NCI-H345 (cell line): ENCODE measurements at regions not wholly inside any gene's neighbourhood (a gene's known extent, or its start where the extent isn't known, plus 50 kb on each side); places are given as distances from the start of the nearest gene placed in this dataset.

Experiments used
- DNase-seq: peaks from one replicate; lab custom pipeline; 2025; lab: John Stamatoyannopoulos, UW

DNA sequence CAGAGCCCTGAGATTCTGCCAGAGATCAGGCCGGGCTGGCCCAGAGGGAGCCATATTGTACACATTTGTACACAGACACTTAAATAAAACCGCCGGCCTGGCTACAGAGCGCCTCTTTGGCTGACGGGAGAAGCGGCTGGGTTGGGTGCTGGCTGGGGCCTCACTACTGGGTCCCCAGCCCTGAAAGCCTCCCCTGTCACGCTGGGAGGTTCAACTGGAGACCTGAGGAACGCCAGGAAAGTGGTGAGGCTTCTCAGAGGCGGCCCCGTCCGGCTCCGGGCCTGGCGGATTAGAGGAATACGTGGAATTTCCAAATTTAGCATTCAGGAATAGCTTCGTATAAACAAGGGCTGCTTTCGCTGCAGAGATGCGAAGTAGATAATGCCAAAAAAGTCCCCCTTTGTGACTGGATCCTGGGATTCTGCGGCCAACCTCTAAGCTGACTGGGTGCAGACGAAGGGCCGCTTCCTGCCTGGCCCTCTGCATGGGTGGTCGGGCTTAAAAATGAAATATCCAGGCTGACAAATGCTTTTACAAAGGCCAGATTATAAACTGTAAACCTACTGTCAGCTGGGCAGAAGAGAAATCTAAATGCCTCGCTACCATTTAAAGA lies 252.4 kb downstream of the IRF8 start:
- no peak for DNase-seq

GRCh38 chr16:86156155-86156554 lies 257.2 kb downstream of the IRF8 start:
- DNase-seq, result no peak

DNA sequence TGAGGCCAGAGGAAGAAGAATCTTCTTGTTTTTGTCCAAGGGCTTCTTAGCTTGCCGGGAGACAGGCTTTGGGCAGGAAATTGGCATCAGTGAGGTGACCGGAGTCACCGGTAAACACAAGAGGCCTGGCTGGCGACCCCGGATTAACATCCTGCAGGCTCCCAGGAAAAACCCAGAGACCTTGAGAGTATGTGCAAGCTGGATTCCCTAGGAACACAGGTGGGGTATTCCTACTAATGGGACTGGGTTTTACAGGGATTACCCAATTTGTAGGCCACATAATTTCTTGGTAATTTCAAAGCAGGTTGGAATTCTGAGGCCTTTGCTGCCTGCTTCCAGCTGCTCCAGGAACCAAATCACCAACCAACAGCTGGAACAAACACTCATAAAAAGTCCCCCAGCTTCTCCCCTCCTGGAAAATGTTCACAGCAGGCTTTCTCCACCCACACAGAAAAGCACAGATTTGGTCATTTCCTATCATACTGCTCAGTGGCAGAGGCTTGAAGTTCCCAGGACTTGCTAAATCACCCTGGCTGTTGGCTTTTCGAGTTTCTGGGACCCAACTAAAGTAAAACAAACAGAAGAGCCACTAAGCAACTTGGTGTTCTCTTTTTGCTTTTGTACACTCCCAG lies 258.8 kb downstream of the IRF8 start:
- no peak for DNase-seq

GRCh38 chr16:86158688-86159360 lies 259.9 kb downstream of the IRF8 start:
- no peak for DNase-seq

DNA sequence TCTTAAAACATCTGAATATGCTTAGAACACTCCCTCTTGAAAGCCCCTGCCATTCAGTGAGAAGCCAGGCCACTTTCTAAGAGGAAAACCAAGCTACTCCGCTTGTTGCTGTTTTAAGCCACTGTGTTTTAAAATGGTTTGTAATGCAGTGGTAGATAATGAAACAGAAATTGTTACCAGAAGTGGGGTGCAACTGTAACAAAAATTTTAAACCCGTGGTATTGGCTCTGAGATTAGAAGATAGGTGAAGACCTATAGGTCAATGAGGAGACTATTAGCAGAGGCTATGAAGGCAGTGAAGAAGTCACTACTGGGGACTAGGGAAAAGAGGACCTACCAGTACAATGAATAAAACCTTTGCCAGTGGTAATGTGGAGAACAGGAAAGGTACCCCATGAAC lies 266.5 kb downstream of the IRF8 start:
- no peak for DNase-seq

- DNase-seq, result no peak
Observed at GRCh38 chr16:86166414-86166813, 267.5 kb downstream of the IRF8 start.

GRCh38 chr16:86167061-86167460 lies 268.1 kb downstream of the IRF8 start:
- no peak for DNase-seq

GRCh38 chr16:86170720-86171119 lies 271.8 kb downstream of the IRF8 start:
- DNase-seq, result no peak

- no peak for DNase-seq
Observed at GRCh38 chr16:86171329-86171728, 272.4 kb downstream of the IRF8 start.

DNA sequence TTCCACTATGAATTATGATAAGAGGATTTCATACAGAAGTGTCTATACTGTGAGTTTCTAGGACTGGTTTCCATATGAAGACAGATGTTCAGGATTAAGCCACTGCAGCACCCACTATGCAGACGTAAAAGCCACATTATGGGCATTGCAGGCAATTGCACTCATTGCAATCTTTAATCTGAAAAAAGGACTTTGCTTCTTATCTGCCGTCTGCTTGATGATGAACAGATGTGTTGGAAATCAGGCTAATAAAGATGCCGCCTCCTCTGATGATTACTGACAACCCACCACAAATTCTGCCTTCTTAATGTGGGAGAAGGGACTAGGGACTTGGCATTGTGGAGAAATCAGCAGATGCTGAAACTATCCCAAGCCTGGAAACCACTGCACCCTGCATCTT lies 276.9 kb downstream of the IRF8 start:
- no peak for DNase-seq

- no peak for DNase-seq
Observed at GRCh38 chr16:86176462-86176861, 277.5 kb downstream of the IRF8 start.

DNA sequence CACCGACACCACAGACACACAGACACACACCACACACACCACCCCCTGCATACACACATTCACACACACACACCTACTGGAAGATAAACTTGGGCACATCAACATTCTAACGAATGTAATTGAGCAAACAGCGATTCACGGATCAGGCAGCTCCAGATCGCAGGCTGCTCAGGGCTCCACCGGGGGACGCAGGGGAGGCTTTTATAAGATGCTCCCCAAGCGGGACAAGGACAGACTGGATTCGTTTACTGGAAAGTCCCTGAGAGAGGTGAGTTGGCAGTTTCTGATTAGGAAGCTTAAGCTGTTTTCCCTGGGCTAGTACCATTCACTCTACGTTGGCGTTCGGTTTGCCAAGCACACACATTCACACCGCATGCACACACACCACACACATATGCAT lies 281.3 kb downstream of the IRF8 start:
- DNase-seq, result no peak

DNA sequence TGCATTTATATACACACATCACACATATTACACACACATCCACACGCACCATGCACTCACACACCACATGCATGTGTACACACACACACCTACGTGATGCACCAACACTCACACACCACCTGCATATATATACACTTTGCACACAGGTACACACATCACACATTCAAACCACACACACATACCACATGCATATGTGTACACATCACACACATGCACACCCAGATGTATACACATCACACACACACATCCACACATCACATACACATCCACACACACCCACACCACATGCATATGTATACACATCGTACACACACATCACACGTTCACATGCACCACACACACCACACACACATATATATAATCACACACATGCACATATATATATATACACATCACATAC lies 281.8 kb downstream of the IRF8 start:
- DNase-seq, result no peak

DNA sequence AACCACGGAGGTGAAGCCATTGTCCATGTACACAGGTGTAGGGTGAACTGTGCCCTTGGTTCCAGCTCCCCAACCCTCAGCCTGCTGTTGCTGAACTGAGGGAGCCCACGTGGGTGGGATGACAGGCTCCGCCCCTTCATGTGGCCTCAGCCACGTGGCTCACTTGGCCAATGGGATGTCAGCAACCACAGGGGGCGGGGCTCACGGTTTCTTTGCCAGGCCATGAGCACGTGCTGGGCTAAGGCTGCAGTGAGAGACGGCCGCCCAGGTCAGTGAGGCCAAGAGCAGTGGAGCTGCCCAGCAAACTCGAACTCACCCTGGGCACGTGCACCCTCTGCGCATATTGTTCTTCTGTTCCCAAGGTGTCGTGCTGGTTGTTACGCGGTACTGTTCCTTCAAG lies 282.6 kb downstream of the IRF8 start:
- DNase-seq, result no peak

GRCh38 chr16:86184185-86184584 lies 285.2 kb downstream of the IRF8 start:
- no peak for DNase-seq

GRCh38 chr16:86185089-86185488 lies 286.1 kb downstream of the IRF8 start:
- no peak for DNase-seq

GRCh38 chr16:86186313-86186712 lies 287.4 kb downstream of the IRF8 start:
- DNase-seq, result no peak

DNA sequence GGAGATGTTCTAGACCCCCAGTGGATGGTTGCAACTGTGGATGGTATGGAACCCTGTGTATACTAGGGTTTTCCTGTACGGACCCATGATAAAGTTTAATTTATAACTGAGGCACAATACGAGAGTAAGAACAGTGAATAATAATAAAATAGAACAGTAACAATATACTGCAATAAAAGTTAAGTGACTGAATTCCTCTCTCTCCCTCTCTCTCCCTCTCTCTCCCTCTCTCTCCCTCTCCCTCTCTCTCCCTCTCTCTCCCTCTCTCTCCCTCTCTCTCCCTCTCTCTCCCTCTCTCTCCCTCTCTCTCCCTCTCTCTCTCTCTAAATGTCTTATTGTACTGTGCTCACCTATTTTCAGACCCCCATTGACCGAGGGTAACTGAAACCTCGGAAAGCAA lies 291.0 kb downstream of the IRF8 start:
- no peak for DNase-seq

DNA sequence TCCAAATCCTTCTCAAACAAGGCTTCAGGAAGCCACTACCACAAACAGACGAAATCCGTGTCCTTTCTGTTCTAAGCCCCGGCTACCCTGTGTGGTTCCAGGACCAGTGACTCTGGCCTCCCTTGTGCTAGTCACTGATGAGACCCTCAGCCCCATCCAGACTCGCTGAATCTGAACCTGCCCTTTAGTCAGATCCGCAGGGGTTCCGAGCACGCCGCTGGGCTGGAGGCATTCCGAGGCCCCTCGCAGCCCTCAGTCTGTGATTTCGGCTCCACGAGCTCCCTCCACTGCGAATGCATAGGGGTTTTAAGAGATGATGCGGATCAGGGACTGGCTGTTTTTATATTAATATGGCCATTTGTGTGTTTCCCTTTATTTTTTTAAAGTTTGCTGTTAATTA lies 292.7 kb downstream of the IRF8 start:
- no peak for DNase-seq

GRCh38 chr16:86193528-86194193 lies 294.7 kb downstream of the IRF8 start:
- DNase-seq, result no peak

DNA sequence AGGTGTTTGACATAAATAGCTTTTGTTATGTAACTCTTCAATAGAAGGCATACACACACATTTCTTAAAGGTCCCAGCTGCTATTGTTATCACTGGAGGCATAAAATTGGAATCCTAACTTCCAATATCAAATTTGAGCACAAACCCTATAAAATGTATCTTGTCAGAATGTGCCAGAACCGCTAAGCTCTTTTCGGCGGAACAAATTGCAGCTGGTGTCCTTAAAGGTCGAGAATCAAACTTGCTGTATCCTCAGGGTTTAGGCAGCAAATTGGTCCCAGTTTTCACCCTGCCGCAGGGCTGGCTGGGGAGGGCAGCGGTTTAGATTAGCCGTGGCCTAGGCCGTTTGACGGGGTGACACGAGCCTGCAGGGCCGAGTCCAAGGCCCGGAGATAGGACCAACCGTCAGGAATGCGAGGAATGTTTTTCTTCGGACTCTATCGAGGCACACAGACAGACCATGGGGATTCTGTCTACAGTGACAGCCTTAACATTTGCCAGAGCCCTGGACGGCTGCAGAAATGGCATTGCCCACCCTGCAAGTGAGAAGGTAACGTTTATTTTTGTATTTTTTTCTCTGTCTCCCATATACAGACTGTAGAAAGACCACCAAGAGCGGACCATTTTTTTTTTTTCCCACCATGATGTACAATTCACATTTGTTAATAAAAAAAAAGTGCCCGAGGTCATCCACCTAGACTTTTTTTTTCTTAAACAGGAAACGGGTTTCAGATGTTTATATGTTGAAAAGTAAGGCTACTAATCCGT lies 297.1 kb downstream of the IRF8 start:
- no peak for DNase-seq

DNA sequence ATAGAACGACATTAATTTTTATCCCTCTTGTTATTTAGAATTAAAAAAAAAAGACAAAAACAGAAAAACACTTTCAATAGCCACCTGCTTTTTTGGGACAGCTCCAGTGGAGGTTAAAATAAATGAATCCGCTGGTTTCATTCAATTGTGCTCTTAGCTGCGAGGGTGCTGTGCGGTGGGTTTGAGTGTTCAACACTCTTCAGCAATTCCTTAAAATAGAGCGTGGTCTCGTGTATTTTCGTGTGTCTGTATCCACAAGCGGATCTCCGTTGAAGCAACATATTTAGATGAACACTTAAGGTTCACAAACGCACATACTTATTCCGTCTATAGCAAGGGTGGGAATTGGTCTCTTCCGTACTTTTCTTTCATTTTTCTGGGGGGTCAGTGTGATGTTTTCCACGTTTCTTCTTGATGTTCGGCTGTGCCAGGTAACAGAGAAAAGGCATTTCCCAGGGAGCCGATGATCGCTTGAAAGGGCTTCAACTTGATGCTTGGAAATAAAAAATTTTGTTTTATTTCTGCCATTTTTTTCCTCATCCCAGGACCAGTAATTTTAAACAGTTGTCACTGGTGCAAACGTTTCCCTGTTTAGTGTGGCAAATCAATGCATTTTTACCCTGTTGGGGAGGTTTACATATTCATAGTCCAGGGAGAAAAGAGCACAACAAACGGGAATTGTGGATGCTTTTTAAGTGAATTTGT lies 297.9 kb downstream of the IRF8 start:
- no peak for DNase-seq
